A549 (cell line): ENCODE measurements at regions not wholly inside any gene's neighbourhood (a gene's known extent, or its start where the extent isn't known, plus 50 kb on each side); places are given as distances from the start of the nearest gene placed in this dataset.

Source experiments
- ATAC-seq, 2 experiments: fragments of 200-7000 bp in 1 of 2; fragments of >200 bp in 1 of 2; cut with Nextera tagmentation in 1 of 2; cut with Tn5 transposase in 1 of 2; 3 replicates each; pipeline versions ENCODE4 v1.8.0 to v1.9.1; 2018 to 2020; ENCODE audit warnings: mild to moderate bottlenecking in 1 of 2, moderate library complexity in 1 of 2
- CTCF ChIA-PET: fragments of 300-600 bp; sonication (Branson Sonifier 250); formaldehyde crosslinking; extraction: SDS; loops from one replicate; lab custom pipeline; 2021; ENCODE audit warnings: antibody characterized with exemption, inconsistent platforms; lab: Yijun Ruan, JAX
- POLR2A ChIA-PET: fragments of 350-600 bp; formaldehyde crosslinking; extraction: SDS; loops from one replicate; lab custom pipeline; 2021; ENCODE audit warnings: antibody characterized with exemption, inconsistent platforms; lab: Yijun Ruan, JAX
- DNase-seq, 2 experiments: peaks; one replicate each; pipeline versions ENCODE4 v3.0.0 to v3.0.0-alpha.2; 2011 to 2016; ENCODE audit warnings: low read depth in 1 of 2, low spot score in 1 of 2
- FAIRE-seq: peaks from 2 replicates; lab custom pipeline; 2011; peaks lifted over from hg19 to GRCh38; lab: Jason Lieb, UNC
- H3K27ac ChIP-seq, 2 experiments: fragments of >200 bp; sonication (Bioruptor Twin); formaldehyde crosslinking; 3 replicates each; pipeline ENCODE4 v1.5.1; 2016 to 2017
- H3K4me1 ChIP-seq: fragments of >200 bp; sonication (Bioruptor Twin); formaldehyde crosslinking; 3 replicates; pipeline ENCODE4 v1.6.1; 2016
- H3K4me2 ChIP-seq: fragments of >200 bp; sonication (Bioruptor Twin); formaldehyde crosslinking; 3 replicates; pipeline ENCODE4 v1.6.1; 2016
- H3K4me3 ChIP-seq: fragments of >200 bp; sonication (Bioruptor Twin); formaldehyde crosslinking; 3 replicates; pipeline ENCODE4 v1.5.1; 2016
- H3K9me3 ChIP-seq: fragments of >200 bp; sonication (Bioruptor Twin); formaldehyde crosslinking; 3 replicates; pipeline ENCODE4 v1.6.1; 2016
- BHLHE40 ChIP-seq: IDR thresholded peaks from 2 replicates; pipeline ENCODE4 v1.6.1; 2012; ENCODE audit warnings: low read depth, low read length, inconsistent platforms
- CBX2 ChIP-seq: fragments of 200-600 bp; sonication (generic); IDR thresholded peaks from 2 replicates; pipeline ENCODE4 v1.6.1; 2016; ENCODE audit warnings: low read depth, mild to moderate bottlenecking, borderline replicate concordance
- CBX8 ChIP-seq: fragments of 200-600 bp; sonication (generic); IDR thresholded peaks from 2 replicates; pipeline ENCODE4 v1.6.1; 2016
- CEBPB ChIP-seq, 2 experiments: fragments of >200 bp in 1 of 2; sonication (Bioruptor Twin) in 1 of 2; formaldehyde crosslinking in 1 of 2; IDR thresholded peaks; 2 replicates each; pipeline ENCODE4 v1.6.1; 2012 to 2016
- CHD2 ChIP-seq: fragments of 150-350 bp; IDR thresholded peaks from 2 replicates; pipeline ENCODE4 v1.6.1; 2014; ENCODE audit warnings: low read length; ENCODE audit not compliant: partially characterized antibody
- CHD4 ChIP-seq: fragments of 200-600 bp; sonication (generic); IDR thresholded peaks from 2 replicates; pipeline ENCODE4 v1.6.1; 2016; ENCODE audit warnings: antibody characterized with exemption, mild to moderate bottlenecking, borderline replicate concordance
- EP300 ChIP-seq, 2 experiments: fragments of >200 bp; sonication (Bioruptor Twin); formaldehyde crosslinking; IDR thresholded peaks; 2 replicates in 1 of 2; 3 replicates in 1 of 2; pipeline ENCODE4 v1.6.1; 2016 to 2017
- FOSB ChIP-seq: fragments of 250-450 bp; sonication (Bioruptor Pico); IDR thresholded peaks from 2 replicates; pipeline ENCODE4 v1.5.0; 2020; ENCODE audit warnings: mild to moderate bottlenecking, moderate library complexity
- GATA3 ChIP-seq: IDR thresholded peaks from 2 replicates; pipeline ENCODE4 v1.6.1; 2012; ENCODE audit warnings: borderline replicate concordance
- HEYL ChIP-seq: fragments of 250-450 bp; sonication (Bioruptor Pico); IDR thresholded peaks from 2 replicates; pipeline ENCODE4 v1.8.0; 2021; ENCODE audit warnings: mild to moderate bottlenecking, moderate library complexity
- HOXB5 ChIP-seq: fragments of 250-450 bp; sonication (Bioruptor Pico); IDR thresholded peaks from 2 replicates; pipeline ENCODE4 v1.5.0; 2020; ENCODE audit warnings: mild to moderate bottlenecking, moderate library complexity
- JUN ChIP-seq, 2 experiments: fragments of >200 bp; sonication (Bioruptor Twin); formaldehyde crosslinking; IDR thresholded peaks; 2 replicates in 1 of 2; 3 replicates in 1 of 2; pipeline ENCODE4 v1.6.1; 2016 to 2017
- JUNB ChIP-seq: fragments of >200 bp; sonication (Bioruptor Twin); formaldehyde crosslinking; IDR thresholded peaks from 2 replicates; pipeline ENCODE4 v1.6.1; 2016
- KDM1A ChIP-seq: fragments of 200-600 bp; sonication (generic); IDR thresholded peaks from 2 replicates; pipeline ENCODE4 v1.6.1; 2016; ENCODE audit warnings: low read depth, mild to moderate bottlenecking
- KDM5A ChIP-seq: fragments of 200-600 bp; sonication (generic); IDR thresholded peaks from 2 replicates; pipeline ENCODE4 v1.6.1; 2016; ENCODE audit warnings: antibody characterized with exemption, mild to moderate bottlenecking
- MAFK ChIP-seq: fragments of 450-650 bp; IDR thresholded peaks from 2 replicates; pipeline ENCODE4 v1.6.1; 2014; ENCODE audit not compliant: partially characterized antibody
- NPAS2 ChIP-seq: fragments of 250-450 bp; sonication (Bioruptor Pico); IDR thresholded peaks from 2 replicates; pipeline ENCODE4 v1.8.0; 2022; ENCODE audit warnings: mild to moderate bottlenecking, moderate library complexity, borderline replicate concordance
- NR3C1 ChIP-seq: fragments of >200 bp; sonication (Bioruptor Twin); formaldehyde crosslinking; IDR thresholded peaks from 3 replicates; pipeline ENCODE4 v1.6.1; 2017
- POLR2AphosphoS2 ChIP-seq: conservative IDR thresholded peaks from 2 replicates; pipeline ENCODE4 v1.6.1; 2012; ENCODE audit warnings: low read length, improper control_type of control experiment, inconsistent platforms
- RAD21 ChIP-seq, 2 experiments: fragments of >200 bp in 1 of 2; sonication (Bioruptor Twin) in 1 of 2; formaldehyde crosslinking in 1 of 2; IDR thresholded peaks in 1 of 2; conservative IDR thresholded peaks in 1 of 2; 2 replicates in 1 of 2; 3 replicates in 1 of 2; pipeline ENCODE4 v1.6.1; 2012 to 2018; ENCODE audit warnings: inconsistent platforms in 1 of 2
- RARB ChIP-seq: fragments of 250-450 bp; sonication (Bioruptor Pico); IDR thresholded peaks from 2 replicates; pipeline ENCODE4 v1.8.0; 2021; ENCODE audit warnings: mild to moderate bottlenecking, moderate library complexity
- RCOR1 ChIP-seq: fragments of 150-350 bp; IDR thresholded peaks from 2 replicates; pipeline ENCODE4 v1.6.1; 2014; ENCODE audit warnings: antibody characterized with exemption, low read length, low read depth
- RNF2 ChIP-seq: fragments of 200-600 bp; sonication (generic); IDR thresholded peaks from 2 replicates; pipeline ENCODE4 v1.6.1; 2016; ENCODE audit warnings: low read depth, mild to moderate bottlenecking, antibody characterized with exemption, moderate library complexity, borderline replicate concordance
- SREBF2 ChIP-seq: fragments of 450-650 bp; IDR thresholded peaks from 2 replicates; pipeline ENCODE4 v1.6.1; 2014; ENCODE audit warnings: mild to moderate bottlenecking, moderate library complexity
- TFCP2L1 ChIP-seq: fragments of 250-450 bp; sonication (Bioruptor Pico); IDR thresholded peaks from 2 replicates; pipeline ENCODE4 v1.5.0; 2021; ENCODE audit warnings: mild to moderate bottlenecking
- ZC3H11A ChIP-seq: fragments of 450-650 bp; IDR thresholded peaks from 2 replicates; pipeline ENCODE4 v1.6.1; 2014; ENCODE audit warnings: antibody characterized with exemption, mild to moderate bottlenecking
- ZFP36 ChIP-seq: fragments of 450-650 bp; IDR thresholded peaks from 2 replicates; pipeline ENCODE4 v1.6.1; 2014; ENCODE audit warnings: borderline replicate concordance; ENCODE audit not compliant: partially characterized antibody
- WGBS: methylation state at CpG from one replicate; pipeline ENCODE4 v1.1.6; 2017; ENCODE audit errors: missing lambda C conversion rate; 5-methylcytosine and 5-hydroxymethylcytosine counted together
- TF ChIP-seq, protein P1 (sequence below): fragments of 150-350 bp; IDR thresholded peaks from 2 replicates; pipeline ENCODE4 v1.6.1; 2014; ENCODE audit warnings: low read depth, mild to moderate bottlenecking, low read length
- TF ChIP-seq, protein P2 (sequence below): fragments of >200 bp; sonication (Bioruptor Twin); formaldehyde crosslinking; IDR thresholded peaks from 3 replicates; pipeline ENCODE4 v1.5.1; 2016
- TF ChIP-seq, protein P3 (sequence below): fragments of 200-600 bp; sonication (generic); IDR thresholded peaks from 2 replicates; pipeline ENCODE4 v1.6.1; 2016; ENCODE audit warnings: antibody characterized with exemption, mild to moderate bottlenecking, moderate library complexity
- TF ChIP-seq, protein P4 (sequence below): fragments of 250-450 bp; sonication (Bioruptor Pico); IDR thresholded peaks from 2 replicates; pipeline ENCODE4 v1.5.0; 2021; ENCODE audit warnings: mild to moderate bottlenecking, moderate library complexity, borderline replicate concordance

DNA sequence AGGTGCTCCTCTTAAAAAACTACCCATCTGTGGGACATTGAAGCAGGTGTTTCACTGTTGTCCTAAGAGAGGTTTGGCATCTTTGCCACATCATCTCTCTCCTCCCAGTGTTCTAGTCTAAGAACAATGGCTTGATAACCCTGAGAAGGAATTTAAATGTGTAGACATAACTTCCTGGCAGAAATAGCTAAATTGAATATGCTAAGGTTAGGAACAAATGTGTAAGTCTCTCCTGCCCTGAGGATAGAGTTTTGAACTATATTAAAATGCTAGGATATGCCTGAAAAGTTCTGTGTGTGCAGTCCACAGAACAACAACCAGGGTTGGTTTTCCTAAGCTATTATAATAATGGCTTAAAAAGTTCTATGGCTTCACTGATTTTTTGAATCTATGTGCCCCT lies 106.6 kb downstream of the LRRC70 start:
- Histone ChIP-seq H3K4me2 (no peak overlapping the region), H3K4me3 (no peak overlapping the region), H3K27ac (no peak overlapping the region), H3K9me3 (peaks cover 7% of the 10 kb centered on the region; the same call in 1 of the 3 replicates), H3K4me1 (no peaks in the 10 kb centered on the region)
- ChIA-PET CTCF (interaction anchor here (0.6 to 1.1 kb wide), 2 partner anchors 14 to 26 kb away, joined by 3 to 6 read pairs; no protein-coding TSS in a partner anchor), POLR2A (no interaction called here)
- no peak for DNase-seq
- TF ChIP-seq CHD4, result no peak
- no peak for TF ChIP-seq EP300 (IDR thresholded peaks at IDR 0.05)
- TF ChIP-seq RNF2, result no peak
- no peak for TF ChIP-seq HEYL (CRISPR knock-in tag)
- TF ChIP-seq RAD21 (conservative IDR thresholded peaks at IDR 0.05 in 1 of 2, IDR thresholded peaks at IDR 0.05 in 1 of 2), result no peak
- TF ChIP-seq, protein P1, sequence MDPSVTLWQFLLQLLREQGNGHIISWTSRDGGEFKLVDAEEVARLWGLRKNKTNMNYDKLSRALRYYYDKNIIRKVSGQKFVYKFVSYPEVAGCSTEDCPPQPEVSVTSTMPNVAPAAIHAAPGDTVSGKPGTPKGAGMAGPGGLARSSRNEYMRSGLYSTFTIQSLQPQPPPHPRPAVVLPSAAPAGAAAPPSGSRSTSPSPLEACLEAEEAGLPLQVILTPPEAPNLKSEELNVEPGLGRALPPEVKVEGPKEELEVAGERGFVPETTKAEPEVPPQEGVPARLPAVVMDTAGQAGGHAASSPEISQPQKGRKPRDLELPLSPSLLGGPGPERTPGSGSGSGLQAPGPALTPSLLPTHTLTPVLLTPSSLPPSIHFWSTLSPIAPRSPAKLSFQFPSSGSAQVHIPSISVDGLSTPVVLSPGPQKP, result no peak
- no peak for TF ChIP-seq JUN (IDR thresholded peaks at IDR 0.05)
- TF ChIP-seq RCOR1, result no peak
- no peak for TF ChIP-seq CHD2
- no peak for TF ChIP-seq CBX2
- no peak for TF ChIP-seq ZC3H11A
- TF ChIP-seq KDM1A, result no peak
- TF ChIP-seq RARB, result no peak
- TF ChIP-seq BHLHE40, result no peak
- no peak for FAIRE-seq
- ATAC-seq, result no peak

DNA sequence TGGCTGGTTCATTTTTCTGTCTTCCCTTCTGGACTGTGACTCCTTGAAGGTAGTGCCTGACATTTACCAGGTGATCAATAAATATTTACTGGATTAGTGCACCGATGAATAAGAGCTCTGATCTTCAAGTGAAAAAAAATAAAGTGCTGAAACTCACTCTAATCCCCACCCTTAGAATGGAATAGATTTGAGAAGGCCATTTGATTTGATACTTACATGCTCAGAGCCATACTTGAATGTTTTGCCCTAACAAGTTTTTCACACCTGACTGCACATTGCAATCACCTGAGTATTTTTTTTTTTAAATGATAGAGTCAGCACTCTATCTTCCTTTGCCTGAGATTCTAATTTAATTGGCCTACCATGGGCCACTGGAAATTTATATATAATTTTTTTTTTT lies 105.7 kb downstream of the LRRC70 start:
- 3% methylated on average over 1 of the region's 1 CpG for WGBS
- POLR2A ChIA-PET, result no interaction called here
- FAIRE-seq, result no peak

DNA sequence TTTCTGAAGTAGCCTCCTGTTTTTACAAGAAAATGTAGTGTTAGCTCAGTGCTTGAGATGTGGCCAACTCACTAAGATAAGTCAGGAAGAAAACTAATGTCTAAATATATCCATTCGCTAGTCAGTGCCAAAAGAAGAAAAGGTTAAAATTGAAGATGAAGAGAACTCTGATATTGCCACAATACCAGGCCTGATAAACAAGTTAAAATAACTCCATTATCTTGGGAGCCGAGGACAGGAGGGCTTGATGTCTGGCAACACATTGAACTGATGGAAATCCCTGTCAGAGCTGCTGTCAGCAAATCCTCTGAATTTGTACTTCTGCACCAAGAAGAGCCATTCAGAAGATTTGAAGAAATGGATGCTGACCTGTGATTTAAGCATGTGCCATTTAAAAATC lies 103.4 kb downstream of the LRRC70 start:
- Histone ChIP-seq H3K9me3 (peaks cover 11% of the 10 kb centered on the region; the same call in 2 of the 3 replicates), H3K27ac (no peak overlapping the region), H3K4me3 (no peak overlapping the region), H3K4me2 (no peak overlapping the region), H3K4me1 (no peaks in the 10 kb centered on the region)
- ChIA-PET CTCF (no interaction called here), POLR2A (no interaction called here)
- 10% methylated on average over 2 of the region's 2 CpGs for WGBS
- DNase-seq, result no peak
- no peak for FAIRE-seq
- no peak for ATAC-seq
- TF ChIP-seq JUNB (no peak), BHLHE40 (no peak), NR3C1 (no peak), SREBF2 (no peak), NPAS2 (CRISPR knock-in tag) (no peak), MAFK (no peak), GATA3 (no peak), FOSB (CRISPR knock-in tag) (no peak), HOXB5 (CRISPR knock-in tag) (no peak)
- TF ChIP-seq, protein P2, sequence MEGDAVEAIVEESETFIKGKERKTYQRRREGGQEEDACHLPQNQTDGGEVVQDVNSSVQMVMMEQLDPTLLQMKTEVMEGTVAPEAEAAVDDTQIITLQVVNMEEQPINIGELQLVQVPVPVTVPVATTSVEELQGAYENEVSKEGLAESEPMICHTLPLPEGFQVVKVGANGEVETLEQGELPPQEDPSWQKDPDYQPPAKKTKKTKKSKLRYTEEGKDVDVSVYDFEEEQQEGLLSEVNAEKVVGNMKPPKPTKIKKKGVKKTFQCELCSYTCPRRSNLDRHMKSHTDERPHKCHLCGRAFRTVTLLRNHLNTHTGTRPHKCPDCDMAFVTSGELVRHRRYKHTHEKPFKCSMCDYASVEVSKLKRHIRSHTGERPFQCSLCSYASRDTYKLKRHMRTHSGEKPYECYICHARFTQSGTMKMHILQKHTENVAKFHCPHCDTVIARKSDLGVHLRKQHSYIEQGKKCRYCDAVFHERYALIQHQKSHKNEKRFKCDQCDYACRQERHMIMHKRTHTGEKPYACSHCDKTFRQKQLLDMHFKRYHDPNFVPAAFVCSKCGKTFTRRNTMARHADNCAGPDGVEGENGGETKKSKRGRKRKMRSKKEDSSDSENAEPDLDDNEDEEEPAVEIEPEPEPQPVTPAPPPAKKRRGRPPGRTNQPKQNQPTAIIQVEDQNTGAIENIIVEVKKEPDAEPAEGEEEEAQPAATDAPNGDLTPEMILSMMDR, result no peak
- TF ChIP-seq, protein P3, sequence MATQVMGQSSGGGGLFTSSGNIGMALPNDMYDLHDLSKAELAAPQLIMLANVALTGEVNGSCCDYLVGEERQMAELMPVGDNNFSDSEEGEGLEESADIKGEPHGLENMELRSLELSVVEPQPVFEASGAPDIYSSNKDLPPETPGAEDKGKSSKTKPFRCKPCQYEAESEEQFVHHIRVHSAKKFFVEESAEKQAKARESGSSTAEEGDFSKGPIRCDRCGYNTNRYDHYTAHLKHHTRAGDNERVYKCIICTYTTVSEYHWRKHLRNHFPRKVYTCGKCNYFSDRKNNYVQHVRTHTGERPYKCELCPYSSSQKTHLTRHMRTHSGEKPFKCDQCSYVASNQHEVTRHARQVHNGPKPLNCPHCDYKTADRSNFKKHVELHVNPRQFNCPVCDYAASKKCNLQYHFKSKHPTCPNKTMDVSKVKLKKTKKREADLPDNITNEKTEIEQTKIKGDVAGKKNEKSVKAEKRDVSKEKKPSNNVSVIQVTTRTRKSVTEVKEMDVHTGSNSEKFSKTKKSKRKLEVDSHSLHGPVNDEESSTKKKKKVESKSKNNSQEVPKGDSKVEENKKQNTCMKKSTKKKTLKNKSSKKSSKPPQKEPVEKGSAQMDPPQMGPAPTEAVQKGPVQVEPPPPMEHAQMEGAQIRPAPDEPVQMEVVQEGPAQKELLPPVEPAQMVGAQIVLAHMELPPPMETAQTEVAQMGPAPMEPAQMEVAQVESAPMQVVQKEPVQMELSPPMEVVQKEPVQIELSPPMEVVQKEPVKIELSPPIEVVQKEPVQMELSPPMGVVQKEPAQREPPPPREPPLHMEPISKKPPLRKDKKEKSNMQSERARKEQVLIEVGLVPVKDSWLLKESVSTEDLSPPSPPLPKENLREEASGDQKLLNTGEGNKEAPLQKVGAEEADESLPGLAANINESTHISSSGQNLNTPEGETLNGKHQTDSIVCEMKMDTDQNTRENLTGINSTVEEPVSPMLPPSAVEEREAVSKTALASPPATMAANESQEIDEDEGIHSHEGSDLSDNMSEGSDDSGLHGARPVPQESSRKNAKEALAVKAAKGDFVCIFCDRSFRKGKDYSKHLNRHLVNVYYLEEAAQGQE, result no peak

More for the DNA sequence above, 105.7 kb downstream of the LRRC70 start:
- Histone ChIP-seq H3K27ac (no peak overlapping the region), H3K4me2 (no peak overlapping the region), H3K4me1 (no peaks in the 10 kb centered on the region), H3K9me3 (peaks cover 8% of the 10 kb centered on the region; the same call in 2 of the 3 replicates)
- DNase-seq, result no peak
- no peak for ATAC-seq
- no peak for TF ChIP-seq KDM5A
- TF ChIP-seq, protein P4, sequence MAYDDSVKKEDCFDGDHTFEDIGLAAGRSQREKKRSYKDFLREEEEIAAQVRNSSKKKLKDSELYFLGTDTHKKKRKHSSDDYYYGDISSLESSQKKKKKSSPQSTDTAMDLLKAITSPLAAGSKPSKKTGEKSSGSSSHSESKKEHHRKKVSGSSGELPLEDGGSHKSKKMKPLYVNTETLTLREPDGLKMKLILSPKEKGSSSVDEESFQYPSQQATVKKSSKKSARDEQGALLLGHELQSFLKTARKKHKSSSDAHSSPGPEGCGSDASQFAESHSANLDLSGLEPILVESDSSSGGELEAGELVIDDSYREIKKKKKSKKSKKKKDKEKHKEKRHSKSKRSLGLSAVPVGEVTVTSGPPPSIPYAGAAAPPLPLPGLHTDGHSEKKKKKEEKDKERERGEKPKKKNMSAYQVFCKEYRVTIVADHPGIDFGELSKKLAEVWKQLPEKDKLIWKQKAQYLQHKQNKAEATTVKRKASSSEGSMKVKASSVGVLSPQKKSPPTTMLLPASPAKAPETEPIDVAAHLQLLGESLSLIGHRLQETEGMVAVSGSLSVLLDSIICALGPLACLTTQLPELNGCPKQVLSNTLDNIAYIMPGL, result no peak
- TF ChIP-seq ZFP36, result no peak
- TF ChIP-seq TFCP2L1, result no peak
- TF ChIP-seq POLR2AphosphoS2, result no peak
- TF ChIP-seq RCOR1, result no peak
- TF ChIP-seq CEBPB (IDR thresholded peaks at IDR 0.05), result no peak
- TF ChIP-seq CBX8, result no peak
- TF ChIP-seq, all 56 proteins: peak for 0
- CTCF ChIA-PET, result interaction anchor here (0.7 kb wide), 1 partner anchor 67 kb away, joined by 3 read pairs; no protein-coding TSS in a partner anchor
- H3K4me3 ChIP-seq, result no peak overlapping the region
